Esophagus squamous epithelium (tissue), 4 donors: ENCODE measurements at regions not wholly inside any gene's neighbourhood (a gene's known extent, or its start where the extent isn't known, plus 50 kb on each side); places are given as distances from the start of the nearest gene placed in this dataset.

ENCODE experiments used
- POLR2A ChIP-seq, 4 donors: fragments of 450-650 bp; IDR thresholded peaks; one replicate each; pipeline ENCODE4 v1.6.1; 2017; ENCODE audit warnings: antibody characterized with exemption in 4 of 4, mild to moderate bottlenecking in 4 of 4, moderate library complexity in 3 of 4
- TF ChIP-seq, protein P1 (sequence below), 6 experiments: fragments of 450-650 bp in 4 of 6; fragments of 200-600 bp in 2 of 6; sonication (generic) in 2 of 6; IDR thresholded peaks; one replicate each; pipeline ENCODE4 v1.5.1; 2016 to 2019; ENCODE audit warnings: antibody characterized with exemption in 6 of 6, mild to moderate bottlenecking in 4 of 6, moderate library complexity in 4 of 6

DNA sequence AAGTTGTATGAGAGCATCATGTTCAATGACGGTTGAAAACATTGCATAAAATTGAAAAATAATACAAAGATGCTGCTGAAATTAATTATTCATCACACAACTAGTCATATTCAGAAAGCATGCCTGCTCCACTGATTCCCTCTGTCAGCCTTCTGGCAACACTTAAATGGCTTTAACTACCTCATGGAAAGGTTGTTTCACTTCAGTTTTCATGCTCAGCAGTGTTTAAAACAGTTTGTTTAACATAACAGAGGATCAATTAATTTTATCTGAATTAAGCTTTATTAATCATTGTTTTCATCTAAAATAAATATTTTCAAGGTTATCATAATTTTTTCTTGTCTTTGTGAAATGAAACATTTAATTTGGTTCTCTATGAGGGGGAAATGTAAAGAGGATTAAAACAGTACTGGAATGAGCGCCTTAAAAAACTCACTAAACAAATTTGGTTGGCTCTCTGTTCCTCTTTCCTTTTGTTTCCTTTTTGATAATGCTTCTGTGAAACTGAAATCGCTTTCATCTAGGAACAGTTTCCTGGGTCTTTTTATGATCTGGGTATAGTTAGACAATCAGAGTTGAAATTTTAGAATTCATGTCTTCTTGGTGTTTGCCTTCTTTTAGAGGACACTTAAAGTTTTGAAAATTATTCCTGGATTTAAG, 427.4 kb downstream of the SH2D4B start:
- TF ChIP-seq, protein P1, sequence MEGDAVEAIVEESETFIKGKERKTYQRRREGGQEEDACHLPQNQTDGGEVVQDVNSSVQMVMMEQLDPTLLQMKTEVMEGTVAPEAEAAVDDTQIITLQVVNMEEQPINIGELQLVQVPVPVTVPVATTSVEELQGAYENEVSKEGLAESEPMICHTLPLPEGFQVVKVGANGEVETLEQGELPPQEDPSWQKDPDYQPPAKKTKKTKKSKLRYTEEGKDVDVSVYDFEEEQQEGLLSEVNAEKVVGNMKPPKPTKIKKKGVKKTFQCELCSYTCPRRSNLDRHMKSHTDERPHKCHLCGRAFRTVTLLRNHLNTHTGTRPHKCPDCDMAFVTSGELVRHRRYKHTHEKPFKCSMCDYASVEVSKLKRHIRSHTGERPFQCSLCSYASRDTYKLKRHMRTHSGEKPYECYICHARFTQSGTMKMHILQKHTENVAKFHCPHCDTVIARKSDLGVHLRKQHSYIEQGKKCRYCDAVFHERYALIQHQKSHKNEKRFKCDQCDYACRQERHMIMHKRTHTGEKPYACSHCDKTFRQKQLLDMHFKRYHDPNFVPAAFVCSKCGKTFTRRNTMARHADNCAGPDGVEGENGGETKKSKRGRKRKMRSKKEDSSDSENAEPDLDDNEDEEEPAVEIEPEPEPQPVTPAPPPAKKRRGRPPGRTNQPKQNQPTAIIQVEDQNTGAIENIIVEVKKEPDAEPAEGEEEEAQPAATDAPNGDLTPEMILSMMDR (IDR thresholded peaks at IDR 0.05) = no peak
- no peak for TF ChIP-seq POLR2A (IDR thresholded peaks at IDR 0.05)
